ENCODE measurements at regions not wholly inside any gene's neighbourhood (a gene's known extent, or its start where the extent isn't known, plus 50 kb on each side); places are given as distances from the start of the nearest gene placed in this dataset.

GRCh38 chr7:84454174-84454959 lies 259.8 kb upstream of the SEMA3A start:
- RAD21 ChIA-PET (ENCODE audit: unreplicated experiment), result interaction anchor here (1.4 to 2.0 kb wide), 3 partner anchors 267 to 518 kb away, joined by 3 to 7 read pairs (median 6); no protein-coding TSS in a partner anchor
- H3K4me1 ChIP-seq (ENCODE audit: control insufficient read depth, insufficient read depth, low read length), result no peaks in the 10 kb centered on the region
- H3K36me3 ChIP-seq (ENCODE audit: control insufficient read depth in 2 of 2, insufficient read depth in 2 of 2, low read length in 1 of 2), result no peaks in the 10 kb centered on the region
- SMC1A ChIA-PET (ENCODE audit: uncharacterized antibody, unreplicated experiment), result interaction anchor here (0.8 to 1.5 kb wide), 12 partner anchors 23 to 518 kb away, joined by 3 to 5 read pairs (median 3); partner anchors contain the start of gene SEMA3A
- CTCF ChIA-PET, result interaction anchor here (0.6 to 2.1 kb wide), 11 partner anchors 9 to 568 kb away, joined by 3 to 14 read pairs (median 4); partner anchors contain the start of gene SEMA3A
- TF ChIP-seq IKZF1 (conservative IDR thresholded peaks at IDR 0.05) (no peak), RAD21 (IDR thresholded peaks at IDR 0.05; ENCODE audit: insufficient read depth, low read depth, low read length) (peak; percentile 54), SMC3 (IDR thresholded peaks at IDR 0.05; ENCODE audit: borderline replicate concordance, low read length) (peak; percentile 41; the same call in 1 of the 2 replicates)
- POLR2A ChIA-PET, result no interaction called here
- no peaks in the 10 kb centered on the region for H3K27me3 ChIP-seq (replicated peaks in 1 of 2; ENCODE audit: control insufficient read depth in 2 of 2, insufficient read depth in 2 of 2, low read length in 1 of 2)
- no peaks in the 10 kb centered on the region for H4K20me1 ChIP-seq (ENCODE audit: control insufficient read depth, insufficient read depth)
- no peak for FAIRE-seq
- no TSS peak for BruUV-seq (replicated peaks)
- no peak overlapping the region for H3K4me3 ChIP-seq
- in situ Hi-C loops (cut with MboI), result no loop called here
- H3K27ac ChIP-seq (ENCODE audit: control insufficient read depth, insufficient read depth), result no peak overlapping the region
- H3K9ac ChIP-seq (ENCODE audit: control insufficient read depth, insufficient read depth, low read length), result no peak overlapping the region
- no peak for ATAC-seq
- H3K9me3 ChIP-seq (replicated peaks; ENCODE audit: control insufficient read depth, insufficient read depth, low read length), result no peaks in the 10 kb centered on the region
- H3K79me2 ChIP-seq (ENCODE audit: control insufficient read depth, insufficient read depth, low read length), result no peaks in the 10 kb centered on the region
- no peak for DNase-seq (ENCODE audit: low read depth, low spot score)
- H3K4me2 ChIP-seq (ENCODE audit: control insufficient read depth, insufficient read depth), result no peak overlapping the region
- no peak overlapping the region for H2AFZ ChIP-seq (ENCODE audit: control insufficient read depth, low read depth, low read length)
- intact Hi-C loops (cut with micrococcal nuclease; ENCODE audit: unreplicated experiment), result loop anchor here (2.0 kb wide), 1 partner anchor 478 kb away; no protein-coding TSS in a partner anchor

- H3K79me2 ChIP-seq (ENCODE audit: control insufficient read depth, insufficient read depth, low read length), result no peaks in the 10 kb centered on the region
- ChIA-PET POLR2A (no interaction called here), RAD21 (ENCODE audit: unreplicated experiment) (no interaction called here), CTCF (no interaction called here), SMC1A (ENCODE audit: uncharacterized antibody, unreplicated experiment) (interaction anchor here (0.9 to 1.5 kb wide), 3 partner anchors 11 to 30 kb away, joined by 3 read pairs; no protein-coding TSS in a partner anchor)
- no TSS peak for BruUV-seq (replicated peaks)
- H3K27ac ChIP-seq (ENCODE audit: control insufficient read depth, insufficient read depth), result no peak overlapping the region
- no peaks in the 10 kb centered on the region for H4K20me1 ChIP-seq (ENCODE audit: control insufficient read depth, insufficient read depth)
- no peak overlapping the region for H3K9ac ChIP-seq (ENCODE audit: control insufficient read depth, insufficient read depth, low read length)
- ATAC-seq (no peak), FAIRE-seq (no peak), DNase-seq (ENCODE audit: low read depth, low spot score) (no peak)
- no peak overlapping the region for H3K4me3 ChIP-seq
- 87% methylated on average over 1 of the region's 1 CpG for WGBS (ENCODE audit: insufficient coverage, insufficient replicate concordance, low lambda C conversion rate, missing lambda C conversion rate)
- no peak overlapping the region for H2AFZ ChIP-seq (ENCODE audit: control insufficient read depth, low read depth, low read length)
- H3K4me2 ChIP-seq (ENCODE audit: control insufficient read depth, insufficient read depth), result no peak overlapping the region
- no peaks in the 10 kb centered on the region for H3K9me3 ChIP-seq (replicated peaks; ENCODE audit: control insufficient read depth, insufficient read depth, low read length)
- H3K4me1 ChIP-seq (ENCODE audit: control insufficient read depth, insufficient read depth, low read length), result no peaks in the 10 kb centered on the region
- H3K36me3 ChIP-seq (ENCODE audit: control insufficient read depth in 2 of 2, insufficient read depth in 2 of 2, low read length in 1 of 2), result no peaks in the 10 kb centered on the region
- H3K27me3 ChIP-seq (replicated peaks in 1 of 2; ENCODE audit: control insufficient read depth in 2 of 2, insufficient read depth in 2 of 2, low read length in 1 of 2), result no peaks in the 10 kb centered on the region; a peak in 2 of 4 replicates
- in situ Hi-C loops (cut with MboI) (no loop called here), intact Hi-C loops (cut with micrococcal nuclease; ENCODE audit: unreplicated experiment) (no loop called here)
- TF ChIP-seq CHD4 (IDR thresholded peaks at IDR 0.05) (no peak), RELB (IDR thresholded peaks at IDR 0.05; ENCODE audit: low read depth) (no peak), EGR1 (IDR thresholded peaks at IDR 0.05; ENCODE audit: borderline replicate concordance in 1 of 2, low read depth in 2 of 2, low read length in 2 of 2) (no peak), MXI1 (IDR thresholded peaks at IDR 0.05; ENCODE audit: low read depth, low read length) (no peak), IKZF1 (conservative IDR thresholded peaks at IDR 0.05) (no peak), ATF7 (IDR thresholded peaks at IDR 0.05; ENCODE audit: low read depth) (no peak), ESRRA (IDR thresholded peaks at IDR 0.05; ENCODE audit: low read length) (no peak), E4F1 (IDR thresholded peaks at IDR 0.05; ENCODE audit: borderline replicate concordance, partially characterized antibody) (no peak), FOS (IDR thresholded peaks at IDR 0.05; ENCODE audit: borderline replicate concordance, extremely low read depth, insufficient read length) (no peak)
These were observed 258.0 kb upstream of the SEMA3A start for GRCh38 chr7:84452618-84453017.

Data from GM12878 (cell line).